Neuron (in vitro differentiated cells): ENCODE measurements at regions not wholly inside any gene's neighbourhood (a gene's known extent, or its start where the extent isn't known, plus 50 kb on each side); places are given as distances from the start of the nearest gene placed in this dataset.

Experiments
- H2AFZ ChIP-seq: one replicate; pipeline ENCODE4 v1.6.1; 2013; ENCODE audit warnings: low read depth, mild to moderate bottlenecking, inconsistent platforms, low read length, moderate library complexity
- H3K27me3 ChIP-seq: one replicate; pipeline ENCODE4 v1.6.1; 2013; ENCODE audit warnings: low read length; ENCODE audit not compliant: insufficient read depth
- H3K36me3 ChIP-seq: one replicate; pipeline ENCODE4 v1.6.1; 2013; ENCODE audit warnings: low read length; ENCODE audit not compliant: insufficient read depth
- H3K4me1 ChIP-seq: one replicate; pipeline ENCODE4 v1.6.1; 2013; ENCODE audit warnings: low read length; ENCODE audit not compliant: insufficient read depth
- H3K4me3 ChIP-seq: 2 replicates; pipeline ENCODE4 v1.5.1; 2013; ENCODE audit warnings: mild to moderate bottlenecking, low read length, moderate library complexity
- H3K9me3 ChIP-seq: one replicate; pipeline ENCODE4 v1.6.1; 2013; ENCODE audit warnings: low read length

DNA sequence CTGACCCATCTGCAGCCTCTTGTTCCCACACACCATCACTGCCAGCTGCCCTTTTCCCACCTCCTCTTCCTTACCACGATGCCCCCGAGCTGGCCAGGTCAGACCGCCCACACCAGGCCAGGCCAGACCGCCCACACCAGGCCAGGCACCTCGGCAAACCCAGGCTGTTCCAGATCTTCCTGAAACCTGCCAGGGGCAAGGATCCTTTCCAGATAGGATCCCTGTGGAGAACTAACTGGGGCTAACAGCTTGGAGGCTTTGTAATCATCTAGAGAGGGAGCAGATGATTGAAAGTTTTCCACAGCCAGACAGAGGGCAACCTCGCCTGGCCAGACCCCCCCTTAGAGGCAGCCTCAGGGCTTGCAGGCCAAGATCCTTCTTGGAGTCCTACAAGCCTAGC is 287.3 kb upstream of the TLE3 start:
- Histone ChIP-seq H3K27me3 (no peaks in the 10 kb centered on the region), H3K36me3 (no peaks in the 10 kb centered on the region), H3K4me1 (no peaks in the 10 kb centered on the region), H3K4me3 (no peak overlapping the region), H3K9me3 (no peaks in the 10 kb centered on the region), H2AFZ (no peak overlapping the region)

- Histone ChIP-seq H3K27me3 (no peaks in the 10 kb centered on the region), H2AFZ (no peak overlapping the region), H3K4me1 (no peaks in the 10 kb centered on the region), H3K9me3 (no peaks in the 10 kb centered on the region), H3K4me3 (no peak overlapping the region), H3K36me3 (no peaks in the 10 kb centered on the region)
These were observed 286.1 kb upstream of the TLE3 start for GRCh38 chr15:70383856-70384255.

DNA sequence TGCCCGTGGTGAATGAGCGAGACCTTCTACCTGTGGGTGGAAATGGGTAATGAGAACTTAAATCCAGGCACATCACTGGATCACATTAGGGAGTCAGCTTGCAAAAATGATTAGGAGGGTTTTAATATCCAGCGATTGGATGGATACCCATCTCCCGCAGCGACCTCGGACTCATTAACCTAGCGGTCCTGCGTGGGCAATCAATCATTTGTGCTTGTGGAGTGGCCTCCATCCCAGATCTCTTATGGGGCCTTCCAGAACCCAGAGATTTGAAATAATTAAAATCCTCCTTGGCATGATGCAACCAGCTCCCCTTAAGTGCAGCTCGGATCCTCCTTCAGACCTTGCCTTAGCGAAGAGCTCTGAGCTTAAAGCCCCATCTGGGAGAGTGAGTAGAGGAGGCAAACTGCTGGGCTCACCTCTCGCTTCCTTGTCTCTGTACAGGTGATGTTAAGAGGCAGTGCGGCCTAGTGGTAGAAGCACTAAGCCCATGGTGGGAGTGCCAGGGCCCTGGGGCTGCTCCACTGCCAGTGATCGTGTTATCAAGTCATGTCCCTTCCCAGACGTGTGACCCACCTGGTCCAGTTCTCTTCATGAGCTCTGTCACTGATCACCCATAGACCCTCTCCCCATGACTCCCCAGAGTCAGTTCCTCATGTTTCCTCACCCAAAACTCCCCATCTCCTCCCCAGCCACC is 285.2 kb upstream of the TLE3 start:
- H3K4me3 ChIP-seq = no peak overlapping the region
- no peaks in the 10 kb centered on the region for H3K9me3 ChIP-seq
- no peak overlapping the region for H2AFZ ChIP-seq
- no peaks in the 10 kb centered on the region for H3K4me1 ChIP-seq
- H3K36me3 ChIP-seq = no peaks in the 10 kb centered on the region
- H3K27me3 ChIP-seq = peaks cover 6% of the 10 kb centered on the region

DNA sequence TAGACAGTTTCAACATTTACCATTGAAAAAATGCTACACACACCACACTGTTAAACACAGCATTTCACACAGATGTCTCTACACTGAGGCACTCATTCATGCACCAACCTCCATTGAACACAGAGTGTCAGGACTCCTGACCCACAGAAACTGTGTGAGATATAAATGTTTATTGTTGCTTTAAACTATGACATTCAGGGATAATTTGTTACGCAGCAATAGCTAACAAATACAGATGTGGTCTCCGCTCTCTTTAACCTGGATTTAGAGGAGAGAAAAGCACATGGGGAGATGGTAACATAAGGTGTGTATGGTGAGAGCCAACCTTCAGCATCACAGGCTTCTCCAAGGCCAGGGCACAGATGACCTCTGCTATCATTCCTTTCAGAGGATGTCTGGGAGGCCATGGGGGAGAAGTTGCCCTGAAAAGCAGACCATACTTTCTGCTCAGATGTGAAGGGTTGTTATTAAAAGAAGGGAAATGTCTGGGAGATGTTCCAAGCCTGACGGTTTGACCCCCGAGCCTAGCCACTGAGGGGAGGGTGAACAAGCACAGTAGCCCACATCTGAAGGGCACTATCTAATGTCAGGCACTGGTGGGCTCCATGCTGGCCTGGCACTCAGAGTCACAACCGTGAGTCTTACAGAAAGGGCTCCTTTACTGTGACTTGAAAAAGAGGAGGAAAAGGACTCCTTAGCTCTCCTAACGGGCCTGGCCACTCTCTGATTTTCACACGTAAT is 284.5 kb upstream of the TLE3 start:
- H3K9me3 ChIP-seq = no peaks in the 10 kb centered on the region
- no peak overlapping the region for H3K4me3 ChIP-seq
- no peaks in the 10 kb centered on the region for H3K36me3 ChIP-seq
- no peaks in the 10 kb centered on the region for H3K4me1 ChIP-seq
- H3K27me3 ChIP-seq = peaks cover 13% of the 10 kb centered on the region
- no peak overlapping the region for H2AFZ ChIP-seq

GRCh38 chr15:70379938-70380883 is 282.5 kb upstream of the TLE3 start:
- Histone ChIP-seq H3K4me3 (no peak overlapping the region), H2AFZ (no peak overlapping the region), H3K27me3 (peaks cover 29% of the 10 kb centered on the region), H3K4me1 (no peaks in the 10 kb centered on the region), H3K36me3 (no peaks in the 10 kb centered on the region), H3K9me3 (no peaks in the 10 kb centered on the region)

DNA sequence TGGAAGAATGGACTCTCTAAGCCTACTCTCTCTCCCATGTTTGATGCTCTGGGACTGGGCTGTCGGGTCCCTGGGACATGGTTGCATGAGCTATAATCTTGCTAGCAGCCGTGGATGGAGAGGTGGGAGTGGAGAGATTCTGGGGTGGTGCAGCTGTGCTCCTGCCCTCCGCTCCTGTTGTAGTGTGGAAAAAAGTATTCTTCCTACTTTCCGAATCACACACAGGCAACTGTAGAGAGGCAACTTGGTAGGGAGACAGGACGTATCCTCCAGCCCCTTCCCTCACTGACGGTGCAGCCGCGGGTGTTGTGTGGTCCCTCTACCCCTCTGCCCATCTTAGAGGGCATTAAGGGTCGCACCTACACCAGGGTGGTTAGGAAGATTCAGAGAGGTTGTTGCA is 281.4 kb upstream of the TLE3 start:
- Histone ChIP-seq H3K9me3 (no peaks in the 10 kb centered on the region), H3K4me1 (no peaks in the 10 kb centered on the region), H3K27me3 (peaks cover 32% of the 10 kb centered on the region), H3K4me3 (no peak overlapping the region), H2AFZ (no peak overlapping the region), H3K36me3 (no peaks in the 10 kb centered on the region)

- Histone ChIP-seq H2AFZ (no peak overlapping the region), H3K4me1 (no peaks in the 10 kb centered on the region), H3K27me3 (peaks cover 32% of the 10 kb centered on the region), H3K36me3 (no peaks in the 10 kb centered on the region), H3K9me3 (no peaks in the 10 kb centered on the region), H3K4me3 (no peak overlapping the region)
These were observed 280.7 kb upstream of the TLE3 start for GRCh38 chr15:70378126-70379031.

DNA sequence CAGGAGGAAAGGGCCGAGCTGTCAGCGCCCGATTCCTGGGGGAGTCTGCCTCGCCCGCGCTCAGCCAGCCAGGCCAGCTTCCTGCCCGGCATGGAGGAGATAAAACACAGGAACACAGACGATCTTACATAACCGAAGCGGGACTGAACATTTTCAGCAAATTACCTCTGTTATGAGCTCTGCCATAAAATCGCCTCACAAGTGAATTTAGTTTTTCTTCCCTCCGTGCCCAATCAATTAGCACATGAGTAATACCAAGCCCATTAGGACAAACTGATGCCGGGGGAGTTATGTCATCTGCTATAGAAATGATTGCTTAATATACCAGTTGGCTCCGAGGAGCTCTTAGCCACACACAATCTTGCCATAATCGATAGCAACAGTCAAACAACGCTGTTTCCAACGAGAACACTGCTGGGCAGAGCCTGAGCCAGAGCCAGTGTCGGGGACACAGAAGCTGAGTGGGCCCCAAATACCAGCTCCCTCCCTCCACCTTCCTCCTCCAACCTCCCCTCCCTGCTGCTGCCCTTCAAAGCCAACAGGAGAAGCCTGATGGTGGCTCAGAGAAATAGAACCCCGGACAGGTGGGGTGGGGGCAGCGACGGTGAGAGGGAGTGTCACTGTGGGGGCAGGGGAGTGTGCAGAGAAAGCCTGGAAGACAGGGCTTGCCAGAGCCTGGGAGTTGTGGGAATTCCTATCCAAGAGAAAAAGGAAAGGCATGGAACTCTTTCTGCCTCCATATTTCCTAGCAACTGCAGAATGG is 279.4 kb upstream of the TLE3 start:
- Histone ChIP-seq H3K4me3 (no peak overlapping the region), H3K27me3 (peaks cover 32% of the 10 kb centered on the region), H3K9me3 (no peaks in the 10 kb centered on the region), H2AFZ (no peak overlapping the region), H3K4me1 (no peaks in the 10 kb centered on the region), H3K36me3 (no peaks in the 10 kb centered on the region)

- Histone ChIP-seq H2AFZ (no peak overlapping the region), H3K9me3 (no peaks in the 10 kb centered on the region), H3K27me3 (peaks cover 32% of the 10 kb centered on the region), H3K4me1 (no peaks in the 10 kb centered on the region), H3K4me3 (no peak overlapping the region), H3K36me3 (no peaks in the 10 kb centered on the region)
These were observed 278.6 kb upstream of the TLE3 start for GRCh38 chr15:70376031-70376928.

- H3K36me3 ChIP-seq = no peaks in the 10 kb centered on the region
- H3K9me3 ChIP-seq = no peaks in the 10 kb centered on the region
- no peak overlapping the region for H3K4me3 ChIP-seq
- H2AFZ ChIP-seq = no peak overlapping the region
- H3K4me1 ChIP-seq = no peaks in the 10 kb centered on the region
- peaks cover 32% of the 10 kb centered on the region for H3K27me3 ChIP-seq
These were observed 277.9 kb upstream of the TLE3 start for GRCh38 chr15:70375586-70375985.

- peaks cover 32% of the 10 kb centered on the region for H3K27me3 ChIP-seq
- H3K4me3 ChIP-seq = no peak overlapping the region
These were observed 277.3 kb upstream of the TLE3 start for GRCh38 chr15:70375006-70375431.

More at GRCh38 chr15:70375006-70375431, 277.3 kb upstream of the TLE3 start:
- no peaks in the 10 kb centered on the region for H3K36me3 ChIP-seq
- no peak overlapping the region for H2AFZ ChIP-seq
- H3K9me3 ChIP-seq = no peaks in the 10 kb centered on the region
- H3K4me1 ChIP-seq = no peaks in the 10 kb centered on the region
